ENCODE measurements at regions not wholly inside any gene's neighbourhood (a gene's known extent, or its start where the extent isn't known, plus 50 kb on each side); places are given as distances from the start of the nearest gene placed in this dataset.
"Not testable (repeated sequence)": the region's sequence is repeated elsewhere in the genome, so short reads cannot be mapped to it uniquely, and the experiment has no call there.

GRCh38 chr6:11411593-11411992, 126.0 kb upstream of the TMEM170B start:
- DNase-seq (ENCODE audit: extremely low read depth, low read depth, low spot score) = no peak

- DNase-seq (ENCODE audit: extremely low read depth, low read depth, low spot score) = no peak
Observed at GRCh38 chr6:11410539-11411307, 126.8 kb upstream of the TMEM170B start.

GRCh38 chr6:11409371-11409770, 128.2 kb upstream of the TMEM170B start:
- DNase-seq (ENCODE audit: extremely low read depth, low read depth, low spot score) = no peak

GRCh38 chr6:11407414-11407813, 130.1 kb upstream of the TMEM170B start:
- DNase-seq (ENCODE audit: extremely low read depth, low read depth, low spot score) = no peak

- no peak for DNase-seq (ENCODE audit: extremely low read depth, low read depth, low spot score)
Observed at GRCh38 chr6:11404838-11405237, 132.7 kb upstream of the TMEM170B start.

- no peak for DNase-seq (ENCODE audit: extremely low read depth, low read depth, low spot score)
Observed at GRCh38 chr6:11404081-11404480, 133.5 kb upstream of the TMEM170B start.

- DNase-seq (ENCODE audit: extremely low read depth, low read depth, low spot score) = no peak
Observed at GRCh38 chr6:11403035-11403601, 134.4 kb upstream of the TMEM170B start.

GRCh38 chr6:11402581-11402980, 135.0 kb upstream of the TMEM170B start:
- DNase-seq (ENCODE audit: extremely low read depth, low read depth, low spot score) = not testable (repeated sequence)

GRCh38 chr6:11401954-11402353, 135.6 kb upstream of the TMEM170B start:
- DNase-seq (ENCODE audit: extremely low read depth, low read depth, low spot score) = not testable (repeated sequence)

- DNase-seq (ENCODE audit: extremely low read depth, low read depth, low spot score) = no peak
Observed at GRCh38 chr6:11398451-11399326, 138.9 kb upstream of the TMEM170B start.

- DNase-seq (ENCODE audit: extremely low read depth, low read depth, low spot score) = no peak
Observed at GRCh38 chr6:11397622-11398450, 139.7 kb upstream of the TMEM170B start.

GRCh38 chr6:11396860-11397259, 140.7 kb upstream of the TMEM170B start:
- no peak for DNase-seq (ENCODE audit: extremely low read depth, low read depth, low spot score)

GRCh38 chr6:11393713-11394627, 143.6 kb upstream of the TMEM170B start:
- no peak for DNase-seq (ENCODE audit: extremely low read depth, low read depth, low spot score)

GRCh38 chr6:11392778-11393507, 144.6 kb upstream of the TMEM170B start:
- DNase-seq (ENCODE audit: extremely low read depth, low read depth, low spot score) = no peak

- DNase-seq (ENCODE audit: extremely low read depth, low read depth, low spot score) = no peak
Observed at GRCh38 chr6:11391934-11392777, 145.4 kb upstream of the TMEM170B start.

- peak; percentile 92 for DNase-seq (ENCODE audit: extremely low read depth, low read depth, low spot score)
Observed at GRCh38 chr6:11389977-11390376, 147.6 kb upstream of the TMEM170B start.

- DNase-seq (ENCODE audit: extremely low read depth, low read depth, low spot score) = no peak
Observed at GRCh38 chr6:11388983-11389944, 148.3 kb upstream of the TMEM170B start.
